ENCODE measurements at regions not wholly inside any gene's neighbourhood (a gene's known extent, or its start where the extent isn't known, plus 50 kb on each side); places are given as distances from the start of the nearest gene placed in this dataset.
"Not testable (repeated sequence)": the region's sequence is repeated elsewhere in the genome, so short reads cannot be mapped to it uniquely, and the experiment has no call there.

DNA sequence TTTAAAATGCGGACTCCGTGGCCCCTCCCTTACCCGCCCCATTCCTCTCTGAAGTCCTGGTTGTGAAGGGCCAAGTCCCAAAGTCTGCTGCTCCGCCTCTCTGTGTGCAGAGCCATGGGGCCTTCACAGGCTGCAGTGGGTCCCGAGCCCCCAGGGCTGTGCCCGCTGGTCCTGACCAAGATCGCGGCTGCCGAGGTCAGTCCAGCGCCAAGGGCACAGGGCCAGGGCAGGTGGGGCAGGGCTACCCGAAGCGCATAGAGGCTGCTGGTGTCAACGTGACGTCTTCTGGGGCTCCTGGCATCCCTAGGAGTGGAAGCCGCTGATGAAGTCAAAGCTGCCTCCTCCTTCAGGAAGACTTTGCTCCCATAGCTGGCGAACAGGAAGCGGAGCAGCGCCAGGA lies 858.8 kb downstream of the TUBA3C start:
- DNase-seq (ENCODE audit: low read depth, low spot score), result not testable (repeated sequence)

DNA sequence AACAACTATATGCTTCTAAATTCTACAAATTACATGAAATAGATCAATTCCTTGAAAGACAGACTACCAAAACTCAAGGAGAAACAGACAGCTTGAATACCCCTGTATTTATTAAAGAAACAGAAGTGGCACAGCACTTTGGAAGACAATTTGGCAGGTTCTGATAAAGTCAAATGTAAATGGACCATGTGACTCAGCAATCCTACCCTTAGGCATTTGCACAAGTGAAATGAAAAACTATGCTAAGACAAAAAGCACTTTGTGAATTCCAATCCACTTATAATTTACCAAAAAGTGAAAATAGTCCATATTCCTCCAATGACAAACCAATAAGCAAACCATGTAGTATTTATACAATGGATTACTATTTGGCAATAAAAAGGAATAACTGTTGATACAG lies 862.0 kb downstream of the TUBA3C start:
- DNase-seq (ENCODE audit: low read depth, low spot score), result not testable (repeated sequence)

DNA sequence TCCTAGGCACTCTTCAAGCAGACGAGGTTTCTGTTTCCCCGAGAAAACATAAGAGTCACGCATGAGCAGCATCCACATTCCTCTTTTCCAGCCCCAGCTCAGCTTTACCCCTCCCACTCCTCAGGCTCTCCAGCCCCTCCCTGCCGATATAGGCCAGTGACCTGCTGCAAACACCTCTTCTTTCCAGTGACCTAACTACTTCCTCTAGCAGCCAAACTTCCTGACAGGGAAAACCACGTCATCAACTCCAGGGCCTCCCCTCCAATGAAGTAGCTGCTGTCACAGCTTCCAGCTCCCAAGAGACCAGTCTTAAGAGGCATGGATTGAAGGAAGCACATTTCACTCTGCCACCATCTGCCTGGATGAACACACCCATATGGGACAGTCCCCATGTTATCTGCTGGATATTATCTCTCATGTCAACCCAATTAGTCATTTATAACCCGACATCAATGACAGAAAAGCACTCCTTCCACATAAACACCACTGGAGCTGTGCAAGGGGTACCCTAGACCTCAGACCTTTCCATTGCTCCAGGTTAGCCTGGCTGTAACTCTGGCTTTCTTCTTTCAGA lies 878.3 kb downstream of the TUBA3C start:
- DNase-seq (ENCODE audit: low read depth, low spot score), result not testable (repeated sequence)

DNA sequence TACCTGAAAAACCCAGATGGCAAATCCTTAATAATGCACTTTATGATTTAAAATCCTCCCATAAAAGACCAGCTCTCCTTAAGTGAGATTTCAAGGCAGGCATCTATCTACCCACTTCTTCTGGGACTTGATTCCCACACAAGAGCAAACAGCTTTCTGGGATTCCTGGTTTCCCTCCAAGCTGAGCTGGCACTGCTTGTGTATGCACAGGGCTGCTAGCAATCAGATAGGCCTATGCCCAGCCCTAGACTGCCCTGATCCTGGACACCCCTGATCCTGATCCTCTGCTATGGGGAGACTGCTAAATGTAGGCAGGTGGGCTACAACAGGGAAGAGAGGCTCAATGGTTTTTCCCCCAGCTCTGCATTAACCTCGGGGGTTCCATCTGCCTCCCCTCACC lies 880.7 kb downstream of the TUBA3C start:
- not testable (repeated sequence) for DNase-seq (ENCODE audit: low read depth, low spot score)

DNA sequence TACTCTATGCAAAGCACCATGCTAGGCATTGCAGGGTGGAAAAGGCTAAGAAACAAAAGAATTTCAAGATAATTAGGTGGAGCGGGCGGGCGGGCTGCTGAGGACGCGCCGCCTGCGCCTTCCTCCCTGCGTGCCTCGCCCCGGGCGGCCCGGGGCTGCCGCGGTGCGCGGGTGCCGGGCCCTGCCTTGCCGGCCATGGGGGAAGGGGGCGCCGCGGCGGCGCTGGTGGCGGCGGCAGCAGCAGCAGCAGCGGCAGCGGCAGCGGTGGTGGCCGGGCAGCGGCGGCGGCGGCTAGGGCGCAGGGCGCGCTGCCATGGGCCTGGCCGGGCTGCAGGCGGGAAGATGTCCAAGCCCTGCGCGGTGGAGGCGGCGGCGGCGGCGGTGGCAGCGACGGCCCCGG lies 884.3 kb downstream of the TUBA3C start:
- not testable (repeated sequence) for DNase-seq (ENCODE audit: low read depth, low spot score)

DNA sequence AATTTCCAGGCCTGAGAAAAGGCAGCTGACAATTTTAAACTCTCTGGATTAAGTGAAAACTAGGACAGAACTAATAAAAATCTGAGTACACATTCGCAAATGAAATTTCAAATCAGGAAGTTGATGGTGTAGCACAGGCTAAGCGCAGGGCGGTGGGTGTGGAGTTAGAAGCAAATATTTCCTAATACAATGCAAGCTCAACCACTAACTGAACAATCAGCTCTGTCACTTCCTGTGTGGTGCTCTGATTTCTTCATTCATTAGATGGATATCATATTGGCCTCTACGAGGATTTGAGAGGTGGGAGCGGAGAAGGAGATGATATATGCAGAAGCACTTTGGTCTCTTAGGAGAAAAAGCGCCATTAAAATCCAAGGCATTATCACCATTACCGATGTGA lies 885.0 kb downstream of the TUBA3C start:
- DNase-seq (ENCODE audit: low read depth, low spot score), result not testable (repeated sequence)

DNA sequence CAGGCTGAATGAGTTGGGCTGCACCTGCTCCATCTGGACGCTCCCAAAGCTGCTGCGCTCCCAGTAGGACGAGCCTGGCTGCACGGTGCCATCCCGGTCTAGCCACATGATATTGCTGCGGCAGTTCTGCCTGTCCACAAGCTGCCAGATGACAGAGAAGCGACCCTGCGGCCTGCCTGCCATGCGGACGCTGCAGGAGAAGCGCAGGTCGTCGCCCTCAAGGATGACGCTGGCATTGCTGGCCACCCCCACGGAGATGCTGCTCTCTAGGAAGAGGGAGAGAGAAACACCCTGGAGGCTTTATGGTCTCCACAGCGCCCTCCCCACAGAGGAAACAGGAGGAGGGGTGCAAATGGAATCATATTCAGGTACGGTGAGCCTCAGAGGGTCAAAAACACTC lies 887.3 kb downstream of the TUBA3C start:
- DNase-seq (ENCODE audit: low read depth, low spot score), result not testable (repeated sequence)

DNA sequence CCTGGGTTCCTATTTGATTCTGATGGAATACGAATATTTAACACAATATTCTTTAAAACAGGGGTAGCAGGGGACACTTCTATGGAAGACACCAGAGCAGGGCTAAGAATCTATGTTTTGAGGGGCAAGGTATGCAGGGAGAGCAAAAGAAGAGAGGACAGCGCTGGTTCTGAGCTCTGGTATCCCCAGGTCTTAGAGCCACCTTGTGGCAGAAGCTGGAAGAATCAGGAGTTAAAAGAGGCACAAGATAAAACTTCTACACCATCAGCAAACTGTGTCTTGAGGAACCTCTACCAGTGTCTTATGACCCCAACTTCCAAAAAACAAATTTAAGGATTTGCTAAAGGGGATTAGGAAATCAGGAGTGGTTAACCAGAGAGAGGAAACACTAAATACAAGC lies 894.8 kb downstream of the TUBA3C start:
- DNase-seq (ENCODE audit: low read depth, low spot score), result not testable (repeated sequence)

DNA sequence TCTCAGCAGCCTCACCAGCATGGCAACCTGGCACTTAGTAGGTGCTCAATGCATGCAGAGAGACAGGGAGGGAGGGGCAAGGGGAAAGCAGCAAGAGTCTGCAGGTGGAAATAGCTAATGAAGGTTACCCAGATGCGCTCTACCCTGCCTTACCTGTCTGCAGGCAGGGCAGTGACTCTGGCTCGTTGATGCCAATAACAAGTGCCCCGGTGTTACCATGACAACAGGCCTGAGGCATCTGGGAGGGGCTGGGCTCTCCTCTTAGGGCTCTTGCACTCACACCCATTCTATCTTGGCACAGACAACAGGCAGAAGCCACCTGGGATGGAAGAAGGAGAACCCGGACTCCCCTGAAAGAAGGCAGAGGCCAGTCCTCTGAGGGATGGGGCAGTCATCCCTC lies 896.0 kb downstream of the TUBA3C start:
- not testable (repeated sequence) for DNase-seq (ENCODE audit: low read depth, low spot score)

DNA sequence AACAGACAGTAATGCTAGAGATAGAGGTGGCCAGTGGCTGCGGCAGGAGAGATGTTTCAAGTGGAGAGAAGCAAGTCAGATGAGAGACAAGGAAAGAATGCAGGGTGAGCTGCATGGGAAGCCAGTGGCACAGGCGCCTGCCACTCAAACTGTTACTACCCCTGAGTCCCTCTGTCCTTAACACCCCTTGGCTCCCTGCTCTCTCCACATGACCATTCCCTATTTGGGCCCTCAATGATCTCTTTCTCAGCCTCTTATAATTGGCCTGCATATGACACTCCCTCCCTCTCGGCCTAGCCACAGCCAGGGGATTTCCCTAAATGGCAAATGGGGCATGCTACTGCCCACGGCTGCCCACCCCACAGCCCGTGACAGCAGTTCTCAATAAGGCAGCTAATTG lies 897.6 kb downstream of the TUBA3C start:
- not testable (repeated sequence) for DNase-seq (ENCODE audit: low read depth, low spot score)

DNA sequence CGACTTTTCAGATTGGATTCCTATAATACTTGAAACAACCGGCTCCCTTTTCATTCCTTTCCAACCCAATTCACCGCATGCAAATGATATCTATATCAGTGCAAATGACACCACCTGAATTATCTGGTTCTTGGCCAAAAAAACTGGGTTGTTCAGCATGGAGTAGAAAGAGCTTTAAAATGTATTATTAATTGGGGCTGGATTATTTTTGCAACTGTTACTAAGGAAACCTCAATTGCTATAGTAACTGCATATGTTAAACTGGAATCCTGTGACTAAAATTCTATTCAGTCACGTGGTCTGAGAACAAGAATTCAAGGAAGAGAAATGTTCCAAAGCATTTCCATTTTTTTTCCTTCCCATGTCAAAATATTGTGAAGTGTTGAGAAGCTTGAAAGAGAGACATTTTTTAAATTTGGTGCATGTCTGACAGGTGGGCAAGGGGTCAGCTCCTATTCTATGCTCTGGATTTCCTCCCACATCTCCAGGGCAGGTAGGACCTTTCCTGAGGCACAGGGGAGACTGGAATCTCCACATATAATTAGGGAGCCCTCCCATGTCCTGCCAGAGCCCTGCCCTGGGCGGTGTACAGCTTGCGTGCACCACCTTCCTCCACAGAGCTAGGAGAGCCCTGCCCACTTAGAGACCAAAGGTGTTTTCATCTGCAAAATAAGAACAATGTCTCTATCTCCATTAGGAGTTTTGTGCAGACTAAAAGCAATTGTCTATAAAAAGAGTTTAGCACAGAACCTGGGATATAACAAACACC lies 899.6 kb downstream of the TUBA3C start:
- DNase-seq (ENCODE audit: low read depth, low spot score), result not testable (repeated sequence)

DNA sequence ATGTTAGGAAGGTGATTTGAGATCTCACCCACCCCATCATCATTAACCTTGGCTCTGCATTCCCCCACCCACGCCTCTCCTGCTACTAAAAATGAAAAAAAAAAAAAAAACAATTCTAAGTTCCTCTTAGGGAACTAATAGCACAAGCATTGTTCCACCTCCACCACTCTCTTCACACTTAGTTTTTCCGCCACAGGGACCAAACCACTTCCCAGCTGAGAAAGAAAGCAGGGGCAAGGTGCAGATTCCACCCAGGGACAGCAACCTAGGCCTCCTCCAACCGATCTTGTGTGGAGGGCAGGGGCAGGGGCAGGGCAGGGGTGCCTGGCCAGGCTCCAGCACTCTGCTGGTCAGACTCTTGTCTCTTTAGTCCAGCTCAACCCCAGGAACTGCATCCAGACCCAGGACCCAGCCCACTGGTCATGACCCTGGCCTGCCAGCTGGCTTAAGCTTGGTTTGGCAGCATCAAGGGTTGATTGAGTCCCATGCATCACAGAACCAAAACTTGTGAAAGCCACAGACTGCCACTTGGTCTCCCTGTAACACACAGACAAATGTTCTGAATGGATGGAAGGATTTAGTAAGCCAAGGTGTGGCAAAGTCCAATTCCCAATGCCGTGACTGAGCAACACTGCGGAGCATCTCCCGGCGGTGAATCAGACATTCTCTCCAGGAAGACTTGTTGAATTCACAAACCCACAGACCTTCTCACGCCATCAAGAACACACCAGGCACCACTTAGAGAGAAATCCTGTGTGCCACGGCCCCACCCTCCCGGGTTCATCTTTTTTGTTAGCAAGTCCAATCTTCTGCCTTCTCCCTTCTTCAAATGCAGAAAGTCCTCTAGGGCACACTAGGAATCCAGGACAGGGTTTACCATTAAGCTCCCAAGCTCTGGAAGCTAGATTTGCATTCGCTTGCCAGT lies 900.5 kb downstream of the TUBA3C start:
- DNase-seq (ENCODE audit: low read depth, low spot score), result not testable (repeated sequence)

DNA sequence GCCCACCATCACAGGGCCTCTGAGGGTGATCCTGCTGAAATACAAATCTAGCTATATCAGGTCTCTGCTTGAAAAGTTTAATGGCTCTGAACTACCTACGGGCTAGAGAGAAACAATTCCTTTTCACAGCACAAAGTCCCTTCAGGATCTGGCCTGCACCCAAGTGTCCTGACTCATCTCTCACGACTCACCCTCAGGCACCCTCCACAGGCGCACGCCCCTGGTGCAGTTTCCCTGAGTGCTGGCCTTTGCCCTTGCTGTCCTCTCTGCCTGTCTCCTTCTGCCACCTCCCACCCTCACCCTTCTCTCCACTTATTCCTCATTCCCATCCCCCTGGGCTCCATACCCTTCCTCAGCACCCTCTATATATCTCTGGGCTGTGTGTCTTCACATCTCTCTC lies 901.7 kb downstream of the TUBA3C start:
- DNase-seq (ENCODE audit: low read depth, low spot score), result not testable (repeated sequence)

DNA sequence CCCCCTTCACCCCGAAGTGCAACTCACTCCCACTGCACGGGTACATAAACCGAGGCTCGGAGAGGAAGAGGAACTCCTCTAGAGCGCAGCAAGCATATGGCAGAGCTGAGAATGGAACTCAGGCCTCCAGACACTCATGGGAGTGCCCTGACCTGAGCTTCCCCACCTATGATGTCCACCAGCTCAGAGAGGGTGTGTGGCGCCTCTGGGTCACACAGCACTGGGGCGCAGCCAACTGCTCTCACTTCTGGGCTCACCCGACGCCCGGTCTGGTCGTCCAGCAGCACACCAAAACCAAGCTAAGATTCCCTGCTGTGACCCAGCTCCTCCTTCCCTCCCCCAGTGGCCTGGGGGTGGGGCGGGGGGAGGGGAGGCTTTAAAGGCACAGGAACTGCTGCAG lies 904.3 kb downstream of the TUBA3C start:
- DNase-seq (ENCODE audit: low read depth, low spot score), result not testable (repeated sequence)

DNA sequence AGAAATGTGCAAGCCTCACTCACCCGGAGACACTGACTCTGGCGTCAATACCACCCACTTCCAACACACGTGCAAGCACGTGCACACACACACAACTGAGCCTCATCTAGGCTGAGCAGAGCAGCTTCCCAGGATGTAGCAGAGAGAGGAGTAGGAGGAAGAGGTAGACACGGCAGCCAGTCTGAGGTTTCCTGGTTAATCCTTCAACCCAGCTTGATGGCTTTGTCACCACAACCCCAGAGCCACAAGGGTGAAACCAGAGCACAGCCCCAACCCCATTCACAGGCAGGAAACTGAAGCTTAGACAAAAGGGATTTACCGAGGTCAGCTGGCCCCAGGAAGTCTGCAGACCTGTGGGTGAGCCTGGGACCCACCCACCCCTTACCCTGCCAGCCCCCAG lies 905.3 kb downstream of the TUBA3C start:
- not testable (repeated sequence) for DNase-seq (ENCODE audit: low read depth, low spot score)

DNA sequence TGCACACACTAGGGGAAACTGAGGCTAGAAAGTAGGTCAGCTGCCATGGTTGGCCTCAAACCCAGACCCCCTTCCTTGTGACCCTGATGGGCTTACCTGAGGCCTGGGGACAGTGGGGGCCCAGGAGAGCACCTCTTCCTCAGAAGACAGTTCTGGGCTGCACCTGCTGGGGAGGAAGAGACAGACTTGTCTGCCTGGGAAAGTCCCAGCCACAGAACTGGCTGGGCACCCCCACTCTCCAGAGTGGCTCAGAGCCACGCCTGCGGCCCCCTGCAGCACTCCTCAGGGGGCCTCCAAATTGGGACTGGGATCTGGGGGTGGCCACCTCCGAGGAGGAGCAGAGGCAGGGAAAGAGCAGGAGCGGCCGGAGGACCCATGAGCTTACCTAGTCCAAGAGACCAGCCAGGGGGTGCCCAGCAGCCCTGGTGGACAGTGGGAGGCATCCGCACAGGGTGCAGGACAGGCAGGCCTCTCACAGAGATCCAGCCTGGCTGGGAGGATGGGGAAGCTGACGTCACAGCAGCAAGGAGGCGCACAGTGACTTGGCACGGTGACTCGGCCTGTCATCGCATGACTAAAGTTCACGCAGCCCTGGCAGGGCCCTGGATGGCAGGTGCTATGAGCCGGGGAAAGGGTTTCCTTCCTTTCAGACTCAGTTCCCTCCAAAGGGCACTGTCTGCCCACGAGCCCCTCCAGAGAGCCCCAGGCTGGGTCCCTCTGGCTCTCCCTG lies 907.7 kb downstream of the TUBA3C start:
- DNase-seq (ENCODE audit: low read depth, low spot score), result not testable (repeated sequence)

DNA sequence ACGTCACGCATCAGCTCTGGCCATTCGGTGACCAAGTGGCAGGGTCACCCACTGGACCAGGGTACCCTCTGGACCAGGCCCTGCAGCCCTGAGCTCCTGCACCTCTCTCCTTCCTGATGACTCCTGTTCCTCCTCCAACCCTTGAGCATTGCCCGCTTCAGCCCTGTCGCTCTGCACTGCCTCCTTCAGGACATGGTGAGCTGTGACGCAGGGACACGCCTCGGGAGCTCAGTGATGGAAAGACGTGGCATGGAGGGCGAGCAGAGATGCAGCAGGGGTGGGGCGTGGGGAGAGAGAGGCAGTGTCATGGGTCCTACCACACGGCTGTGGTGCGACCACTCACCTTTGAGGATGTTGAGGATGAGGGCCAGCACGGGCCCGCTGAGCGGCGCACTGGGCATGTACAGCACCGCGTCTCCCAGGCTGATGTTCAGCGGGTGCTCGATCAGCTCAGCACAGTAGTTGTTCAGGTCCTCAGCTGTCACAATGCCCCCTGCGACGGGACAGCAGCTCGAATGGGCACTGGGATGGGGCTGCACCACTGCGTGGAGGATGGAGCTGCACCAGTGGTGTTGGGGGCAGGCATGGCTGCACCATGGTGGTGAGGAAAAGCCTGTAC lies 922.7 kb downstream of the TUBA3C start:
- DNase-seq (ENCODE audit: low read depth, low spot score), result not testable (repeated sequence)

DNA sequence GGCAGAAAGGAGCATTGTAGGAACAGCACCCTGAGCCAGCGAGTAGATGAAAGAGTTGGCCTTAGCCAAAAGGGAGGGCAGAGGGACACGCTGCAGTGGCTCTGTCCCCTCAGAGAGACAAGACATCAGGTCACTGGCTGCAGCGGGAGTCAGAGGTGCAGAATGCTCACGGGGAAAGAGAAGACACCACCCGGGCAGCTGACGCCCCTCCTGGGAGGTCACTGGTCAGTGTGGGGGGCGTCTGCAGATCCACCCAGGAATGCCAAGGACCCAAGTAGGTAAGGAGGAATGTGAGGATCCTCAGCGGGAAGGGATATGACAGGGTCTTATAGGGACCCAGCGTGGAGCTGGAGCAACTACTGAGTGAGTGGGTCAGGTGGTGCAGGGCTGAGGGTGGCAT lies 923.9 kb downstream of the TUBA3C start:
- not testable (repeated sequence) for DNase-seq (ENCODE audit: low read depth, low spot score)

DNA sequence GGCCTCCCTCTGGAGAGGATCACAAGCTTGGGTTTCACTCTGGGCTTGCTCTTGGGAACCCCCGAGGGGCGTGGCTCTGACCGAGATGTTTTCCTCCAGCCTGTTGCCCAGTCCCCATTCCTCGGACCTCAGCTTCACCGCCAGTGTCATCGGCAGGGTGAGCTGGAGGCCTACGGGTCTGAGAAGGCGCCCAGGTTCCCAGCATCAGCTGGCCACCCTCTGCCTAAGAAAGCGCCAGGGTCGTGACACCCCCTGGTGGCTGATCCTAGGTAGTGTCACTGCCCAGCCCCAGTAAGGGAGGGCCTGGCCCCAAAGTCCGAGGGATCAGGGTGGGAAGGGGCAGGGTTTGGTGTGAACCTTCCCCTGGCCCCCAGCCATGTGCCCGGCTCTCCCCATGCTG lies 928.8 kb downstream of the TUBA3C start:
- not testable (repeated sequence) for DNase-seq (ENCODE audit: low read depth, low spot score)

DNA sequence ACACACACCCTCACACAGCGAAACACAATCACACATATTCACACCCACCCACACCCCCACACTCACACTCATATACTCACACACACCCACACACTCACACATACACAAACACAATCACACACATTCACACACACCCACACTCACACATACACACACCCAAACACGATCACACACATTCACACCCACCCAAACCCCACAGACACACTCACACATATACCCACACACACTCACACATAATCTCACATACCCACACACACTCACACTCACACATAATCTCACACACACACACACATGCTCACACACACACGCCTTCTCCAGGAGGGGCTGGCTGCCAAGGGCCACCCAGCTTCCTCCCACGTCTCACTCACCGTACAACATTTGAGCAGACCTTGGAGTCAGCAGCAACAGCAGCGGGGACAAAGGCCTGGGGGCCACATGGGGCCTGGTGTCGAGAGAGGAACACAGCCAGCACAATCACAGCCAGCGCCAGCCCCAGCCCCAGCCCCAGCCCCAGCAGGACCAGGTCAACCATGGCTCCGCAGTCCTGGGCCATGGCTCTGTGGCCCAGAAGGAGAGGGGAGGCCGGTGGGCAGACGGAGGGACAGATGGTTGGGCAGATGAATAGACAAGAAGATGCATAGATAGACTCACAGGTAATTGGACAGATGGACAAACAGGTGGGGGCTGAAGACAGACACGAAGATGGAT lies 932.9 kb downstream of the TUBA3C start:
- DNase-seq (ENCODE audit: low read depth, low spot score), result not testable (repeated sequence)
